ENCODE measurements at regions not wholly inside any gene's neighbourhood (a gene's known extent, or its start where the extent isn't known, plus 50 kb on each side); places are given as distances from the start of the nearest gene placed in this dataset.

DNA sequence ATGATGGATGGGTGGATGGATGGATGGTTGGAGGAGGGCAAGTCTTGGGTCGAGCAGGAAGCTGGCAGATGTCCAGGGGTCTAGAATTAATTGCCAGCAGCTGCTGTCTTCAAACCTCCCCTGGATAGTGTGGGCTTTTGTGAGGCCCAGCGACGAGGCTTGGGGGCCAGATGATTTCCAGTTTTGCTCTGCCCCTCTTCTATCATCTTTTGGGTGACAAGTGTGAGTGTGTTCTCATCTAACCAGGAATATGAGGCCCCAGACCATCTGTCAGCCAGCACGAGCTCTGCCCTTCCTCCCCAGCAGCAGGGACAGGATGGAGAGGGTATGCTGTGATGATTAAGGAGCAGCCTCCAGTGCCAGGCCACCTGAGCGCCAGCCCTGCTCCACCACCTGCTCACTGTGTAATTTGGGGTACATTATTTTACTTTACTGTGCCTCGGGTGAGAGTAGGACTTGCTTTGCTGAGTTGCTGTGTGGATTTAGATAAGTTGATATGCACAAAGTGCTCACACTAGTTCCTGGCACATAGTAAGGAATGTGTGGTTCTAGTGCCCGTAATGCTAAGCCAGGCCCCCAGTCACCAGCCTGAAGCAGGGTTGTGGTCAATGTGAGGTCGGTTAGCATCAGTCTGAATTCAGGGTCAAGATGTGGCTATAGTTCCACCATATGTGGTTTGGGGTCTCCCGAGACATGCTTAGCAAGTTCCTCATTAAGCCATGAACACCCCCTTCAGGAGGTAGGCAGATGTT lies 251.1 kb downstream of the CYP26B1 start:
- BruUV-seq (replicated peaks), result no TSS peak
- in situ Hi-C loops (cut with HindIII; ENCODE audit: low pct_unique_long_range_greater_than_20kb, low sequenced_read_pairs), result no loop called here
- Histone ChIP-seq H3K27me3 (ENCODE audit: control insufficient read depth, insufficient read depth, low read length) (peaks cover 4% of the 10 kb centered on the region), H3K9me3 (ENCODE audit: control insufficient read depth, insufficient read depth, low read depth, low read length) (no peaks in the 10 kb centered on the region), H3K36me3 (ENCODE audit: control insufficient read depth, insufficient read depth, low read length) (no peaks in the 10 kb centered on the region), H3K4me3 (ENCODE audit: low read depth in 2 of 2, low read length in 2 of 2) (no peak overlapping the region), H3K27ac (ENCODE audit: low read length) (no peak overlapping the region), H3K4me1 (ENCODE audit: control insufficient read depth, insufficient read depth, low read length) (no peaks in the 10 kb centered on the region)
- no peak for TF ChIP-seq SIN3A (IDR thresholded peaks at IDR 0.05; ENCODE audit: borderline replicate concordance, insufficient read depth, low read depth, low read length)
- TF ChIP-seq, protein P1, sequence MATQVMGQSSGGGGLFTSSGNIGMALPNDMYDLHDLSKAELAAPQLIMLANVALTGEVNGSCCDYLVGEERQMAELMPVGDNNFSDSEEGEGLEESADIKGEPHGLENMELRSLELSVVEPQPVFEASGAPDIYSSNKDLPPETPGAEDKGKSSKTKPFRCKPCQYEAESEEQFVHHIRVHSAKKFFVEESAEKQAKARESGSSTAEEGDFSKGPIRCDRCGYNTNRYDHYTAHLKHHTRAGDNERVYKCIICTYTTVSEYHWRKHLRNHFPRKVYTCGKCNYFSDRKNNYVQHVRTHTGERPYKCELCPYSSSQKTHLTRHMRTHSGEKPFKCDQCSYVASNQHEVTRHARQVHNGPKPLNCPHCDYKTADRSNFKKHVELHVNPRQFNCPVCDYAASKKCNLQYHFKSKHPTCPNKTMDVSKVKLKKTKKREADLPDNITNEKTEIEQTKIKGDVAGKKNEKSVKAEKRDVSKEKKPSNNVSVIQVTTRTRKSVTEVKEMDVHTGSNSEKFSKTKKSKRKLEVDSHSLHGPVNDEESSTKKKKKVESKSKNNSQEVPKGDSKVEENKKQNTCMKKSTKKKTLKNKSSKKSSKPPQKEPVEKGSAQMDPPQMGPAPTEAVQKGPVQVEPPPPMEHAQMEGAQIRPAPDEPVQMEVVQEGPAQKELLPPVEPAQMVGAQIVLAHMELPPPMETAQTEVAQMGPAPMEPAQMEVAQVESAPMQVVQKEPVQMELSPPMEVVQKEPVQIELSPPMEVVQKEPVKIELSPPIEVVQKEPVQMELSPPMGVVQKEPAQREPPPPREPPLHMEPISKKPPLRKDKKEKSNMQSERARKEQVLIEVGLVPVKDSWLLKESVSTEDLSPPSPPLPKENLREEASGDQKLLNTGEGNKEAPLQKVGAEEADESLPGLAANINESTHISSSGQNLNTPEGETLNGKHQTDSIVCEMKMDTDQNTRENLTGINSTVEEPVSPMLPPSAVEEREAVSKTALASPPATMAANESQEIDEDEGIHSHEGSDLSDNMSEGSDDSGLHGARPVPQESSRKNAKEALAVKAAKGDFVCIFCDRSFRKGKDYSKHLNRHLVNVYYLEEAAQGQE (IDR thresholded peaks at IDR 0.05; ENCODE audit: insufficient read depth in 1 of 2, low read depth in 2 of 2, low read length in 1 of 2), result no peak
- TF ChIP-seq, protein P2, sequence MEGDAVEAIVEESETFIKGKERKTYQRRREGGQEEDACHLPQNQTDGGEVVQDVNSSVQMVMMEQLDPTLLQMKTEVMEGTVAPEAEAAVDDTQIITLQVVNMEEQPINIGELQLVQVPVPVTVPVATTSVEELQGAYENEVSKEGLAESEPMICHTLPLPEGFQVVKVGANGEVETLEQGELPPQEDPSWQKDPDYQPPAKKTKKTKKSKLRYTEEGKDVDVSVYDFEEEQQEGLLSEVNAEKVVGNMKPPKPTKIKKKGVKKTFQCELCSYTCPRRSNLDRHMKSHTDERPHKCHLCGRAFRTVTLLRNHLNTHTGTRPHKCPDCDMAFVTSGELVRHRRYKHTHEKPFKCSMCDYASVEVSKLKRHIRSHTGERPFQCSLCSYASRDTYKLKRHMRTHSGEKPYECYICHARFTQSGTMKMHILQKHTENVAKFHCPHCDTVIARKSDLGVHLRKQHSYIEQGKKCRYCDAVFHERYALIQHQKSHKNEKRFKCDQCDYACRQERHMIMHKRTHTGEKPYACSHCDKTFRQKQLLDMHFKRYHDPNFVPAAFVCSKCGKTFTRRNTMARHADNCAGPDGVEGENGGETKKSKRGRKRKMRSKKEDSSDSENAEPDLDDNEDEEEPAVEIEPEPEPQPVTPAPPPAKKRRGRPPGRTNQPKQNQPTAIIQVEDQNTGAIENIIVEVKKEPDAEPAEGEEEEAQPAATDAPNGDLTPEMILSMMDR (IDR thresholded peaks at IDR 0.05), result no peak
- no peak for TF ChIP-seq POLR2AphosphoS5 (IDR thresholded peaks at IDR 0.05; ENCODE audit: low read depth, low read length)
- no peak for TF ChIP-seq TCF7L2 (IDR thresholded peaks at IDR 0.05; ENCODE audit: low read depth, low read length)
- DNase-seq (ENCODE audit: low read depth, low spot score) (no peak), ATAC-seq (no peak)
- intact Hi-C loops (cut with micrococcal nuclease; ENCODE audit: unreplicated experiment), result no loop called here
- CTCF ChIA-PET, result no interaction called here
- POLR2A ChIA-PET, result no interaction called here

DNA sequence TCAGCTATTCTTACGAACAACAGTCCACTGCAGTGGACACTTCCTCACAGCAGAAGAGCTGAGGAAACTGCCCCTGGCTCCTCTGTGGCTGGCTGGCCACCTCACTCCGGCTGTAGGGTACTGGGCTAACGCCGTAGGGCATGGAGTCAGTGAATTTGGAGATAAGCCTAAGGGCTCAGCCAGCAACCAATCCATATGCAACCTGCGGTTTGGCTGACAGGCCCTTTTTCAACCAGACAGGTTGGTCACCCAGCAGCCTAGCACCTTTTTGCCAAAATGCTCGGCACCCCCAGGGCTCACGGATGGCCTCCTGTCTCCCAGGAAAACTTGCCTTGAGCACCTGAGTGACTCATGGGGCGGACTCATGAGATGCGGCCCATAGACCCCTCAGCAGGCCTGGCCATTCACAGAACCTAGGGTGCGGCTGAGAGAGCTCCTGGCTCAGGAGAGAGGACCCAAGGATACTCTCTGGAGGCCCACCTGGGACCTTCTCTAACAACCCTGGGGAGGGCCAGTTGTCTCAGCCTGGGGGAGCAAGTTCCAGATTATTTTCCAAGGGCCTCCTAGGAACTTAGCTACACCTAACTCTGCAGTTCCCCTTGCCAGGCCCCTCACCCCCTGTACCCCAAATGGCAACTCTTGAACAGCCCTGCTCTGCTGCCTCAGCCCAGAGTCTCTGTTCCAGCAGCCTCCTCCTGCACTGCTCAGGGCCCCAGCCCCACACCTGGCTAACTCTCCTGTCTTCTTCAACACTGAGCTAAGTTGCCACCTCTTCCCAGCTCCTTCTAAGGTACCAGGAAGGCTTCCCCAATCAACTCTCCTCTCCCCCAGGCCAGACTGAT lies 252.1 kb downstream of the CYP26B1 start:
- Histone ChIP-seq H3K9me3 (ENCODE audit: control insufficient read depth, insufficient read depth, low read depth, low read length) (no peaks in the 10 kb centered on the region), H3K36me3 (ENCODE audit: control insufficient read depth, insufficient read depth, low read length) (no peaks in the 10 kb centered on the region), H3K27me3 (ENCODE audit: control insufficient read depth, insufficient read depth, low read length) (peaks cover 6% of the 10 kb centered on the region), H3K27ac (ENCODE audit: low read length) (no peak overlapping the region), H3K4me3 (ENCODE audit: low read depth in 2 of 2, low read length in 2 of 2) (no peak overlapping the region), H3K4me1 (ENCODE audit: control insufficient read depth, insufficient read depth, low read length) (no peaks in the 10 kb centered on the region)
- TF ChIP-seq SIN3A (IDR thresholded peaks at IDR 0.05; ENCODE audit: borderline replicate concordance, insufficient read depth, low read depth, low read length) (no peak), TCF7L2 (IDR thresholded peaks at IDR 0.05; ENCODE audit: low read depth, low read length) (no peak)
- TF ChIP-seq, protein P1 (IDR thresholded peaks at IDR 0.05; ENCODE audit: insufficient read depth in 1 of 2, low read depth in 2 of 2, low read length in 1 of 2), result no peak
- TF ChIP-seq, protein P2 (IDR thresholded peaks at IDR 0.05), result no peak
- CTCF ChIA-PET, result no interaction called here
- ATAC-seq, result no peak
- intact Hi-C loops (cut with micrococcal nuclease; ENCODE audit: unreplicated experiment), result no loop called here
- DNase-seq (ENCODE audit: low read depth, low spot score), result no peak
- POLR2A ChIA-PET, result interaction anchor here (0.6 kb wide), 1 partner anchor 709 kb away, joined by 9 read pairs; no protein-coding TSS in a partner anchor
- no TSS peak for BruUV-seq (replicated peaks)
- in situ Hi-C loops (cut with HindIII; ENCODE audit: low pct_unique_long_range_greater_than_20kb, low sequenced_read_pairs), result no loop called here
